ENCODE measurements at regions not wholly inside any gene's neighbourhood (a gene's known extent, or its start where the extent isn't known, plus 50 kb on each side); places are given as distances from the start of the nearest gene placed in this dataset.
"Not testable (repeated sequence)": the region's sequence is repeated elsewhere in the genome, so short reads cannot be mapped to it uniquely, and the experiment has no call there.

DNA sequence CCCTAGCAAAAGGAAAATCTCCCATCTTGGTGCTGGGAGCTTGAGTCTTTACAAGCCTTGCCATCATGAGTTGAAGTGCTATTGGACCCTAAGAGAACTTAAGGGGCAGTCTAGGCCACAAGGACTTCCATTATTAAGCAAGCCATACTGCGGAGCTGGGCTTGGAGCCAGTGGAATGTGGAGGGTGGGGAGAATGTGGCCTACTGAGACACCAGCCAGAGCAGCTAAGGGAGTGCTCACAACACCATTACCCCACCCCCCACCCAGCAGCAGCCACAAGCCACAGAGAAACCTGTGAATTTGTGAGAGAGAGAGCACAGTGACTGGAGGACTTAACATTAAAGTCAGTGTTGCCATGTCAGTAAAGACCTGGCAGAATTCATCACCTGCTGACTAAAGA, 133.0 kb upstream of the ALG10B start:
- TF ChIP-seq, protein P1, sequence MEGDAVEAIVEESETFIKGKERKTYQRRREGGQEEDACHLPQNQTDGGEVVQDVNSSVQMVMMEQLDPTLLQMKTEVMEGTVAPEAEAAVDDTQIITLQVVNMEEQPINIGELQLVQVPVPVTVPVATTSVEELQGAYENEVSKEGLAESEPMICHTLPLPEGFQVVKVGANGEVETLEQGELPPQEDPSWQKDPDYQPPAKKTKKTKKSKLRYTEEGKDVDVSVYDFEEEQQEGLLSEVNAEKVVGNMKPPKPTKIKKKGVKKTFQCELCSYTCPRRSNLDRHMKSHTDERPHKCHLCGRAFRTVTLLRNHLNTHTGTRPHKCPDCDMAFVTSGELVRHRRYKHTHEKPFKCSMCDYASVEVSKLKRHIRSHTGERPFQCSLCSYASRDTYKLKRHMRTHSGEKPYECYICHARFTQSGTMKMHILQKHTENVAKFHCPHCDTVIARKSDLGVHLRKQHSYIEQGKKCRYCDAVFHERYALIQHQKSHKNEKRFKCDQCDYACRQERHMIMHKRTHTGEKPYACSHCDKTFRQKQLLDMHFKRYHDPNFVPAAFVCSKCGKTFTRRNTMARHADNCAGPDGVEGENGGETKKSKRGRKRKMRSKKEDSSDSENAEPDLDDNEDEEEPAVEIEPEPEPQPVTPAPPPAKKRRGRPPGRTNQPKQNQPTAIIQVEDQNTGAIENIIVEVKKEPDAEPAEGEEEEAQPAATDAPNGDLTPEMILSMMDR (conservative IDR thresholded peaks at IDR 0.05; ENCODE audit: low read depth, low read length): not testable (repeated sequence)
- TF ChIP-seq EZH2 (IDR thresholded peaks at IDR 0.05; ENCODE audit: borderline replicate concordance, low read depth, low read length, poor library complexity, severe bottlenecking): not testable (repeated sequence)

Measured in A673 (cell line).